AG08396 (cell line): ENCODE measurements at regions not wholly inside any gene's neighbourhood (a gene's known extent, or its start where the extent isn't known, plus 50 kb on each side); places are given as distances from the start of the nearest gene placed in this dataset.

Source experiments
- DNase-seq: peaks from one replicate; pipeline ENCODE4 v3.0.0; 2012; ENCODE audit warnings: low spot score, mixed read lengths

DNA sequence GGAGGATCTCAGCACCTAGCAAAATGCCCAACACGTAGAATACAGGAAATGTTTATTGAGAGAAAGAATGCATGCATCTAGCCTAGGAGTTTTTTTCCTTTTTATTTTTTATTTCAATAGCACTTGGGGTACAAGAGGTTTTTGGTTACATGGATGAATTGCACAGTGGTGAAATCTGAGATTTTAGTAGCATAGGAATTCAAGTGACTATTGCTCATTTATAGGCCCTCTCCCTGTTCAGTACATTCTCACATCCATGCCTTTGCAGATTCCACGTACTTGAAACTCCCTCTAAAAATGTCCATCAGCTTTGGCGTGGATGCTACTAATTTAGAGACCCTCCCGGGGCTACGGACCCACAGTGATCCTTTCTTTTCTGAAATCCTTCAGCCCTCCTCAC, 61.7 kb upstream of the PIAS1 start:
- DNase-seq: no peak

DNA sequence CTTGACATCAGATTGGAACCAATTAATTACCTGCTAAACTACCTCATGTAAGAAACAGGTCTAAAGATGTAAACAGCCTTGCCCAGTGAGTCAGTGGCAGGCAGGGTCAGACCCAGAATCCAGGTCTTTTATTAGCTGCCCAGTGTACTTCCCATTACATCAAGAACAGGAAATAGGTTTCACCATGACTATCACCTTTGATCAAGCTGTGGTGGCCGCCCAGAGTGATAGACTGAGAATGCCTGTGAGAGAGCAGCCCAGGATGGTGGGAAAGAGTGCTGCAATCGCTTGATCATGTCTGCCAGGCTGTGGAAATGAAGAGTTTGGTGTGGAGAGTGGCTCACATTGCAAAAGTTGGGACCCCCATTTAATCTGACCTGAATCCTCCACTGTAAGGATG, 61.3 kb upstream of the PIAS1 start:
- no peak for DNase-seq

DNA sequence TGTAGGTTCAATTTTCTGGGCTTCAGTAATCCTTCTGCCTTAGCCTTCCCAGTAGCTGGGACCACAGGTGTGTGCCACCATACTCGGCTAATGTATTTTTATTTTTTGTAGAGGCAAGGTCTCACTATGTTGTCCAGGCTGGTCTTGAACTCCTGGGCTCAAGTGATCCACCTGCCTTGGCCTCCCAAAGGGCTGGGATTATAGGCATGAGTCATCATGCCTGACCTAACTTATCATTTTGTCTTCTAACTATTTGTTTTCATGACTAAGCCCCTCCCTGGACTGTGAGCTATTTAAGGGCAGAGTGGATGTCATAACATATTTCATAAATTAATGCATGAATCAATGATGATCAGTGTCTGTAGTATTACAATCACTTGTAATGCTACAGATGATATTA, 56.1 kb upstream of the PIAS1 start:
- no peak for DNase-seq

DNA sequence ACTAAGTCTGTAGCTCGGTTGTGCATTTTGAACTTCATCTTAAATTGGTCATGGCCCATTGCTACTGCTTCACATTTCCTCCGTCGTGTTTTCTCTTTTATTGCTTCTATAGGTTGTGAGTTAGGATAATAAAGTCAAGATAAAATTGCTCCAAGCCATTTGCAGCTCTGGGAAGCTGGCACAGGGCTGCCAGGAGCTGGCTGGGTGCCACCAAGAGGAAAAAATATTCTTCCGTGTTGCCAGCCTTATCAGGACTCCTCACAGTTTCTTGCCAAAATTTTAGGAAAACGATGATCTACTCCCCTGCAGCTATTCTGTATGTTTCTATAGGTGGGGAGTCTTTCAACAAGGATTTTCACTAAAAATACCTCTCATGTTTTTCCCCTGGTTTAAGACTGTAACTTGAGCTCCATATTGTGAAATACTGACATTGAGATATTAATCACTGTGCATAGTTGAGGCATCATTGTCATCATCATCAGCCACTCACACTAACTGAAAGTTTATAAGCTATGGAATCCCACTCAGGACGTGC, 55.4 kb upstream of the PIAS1 start:
- no peak for DNase-seq

DNA sequence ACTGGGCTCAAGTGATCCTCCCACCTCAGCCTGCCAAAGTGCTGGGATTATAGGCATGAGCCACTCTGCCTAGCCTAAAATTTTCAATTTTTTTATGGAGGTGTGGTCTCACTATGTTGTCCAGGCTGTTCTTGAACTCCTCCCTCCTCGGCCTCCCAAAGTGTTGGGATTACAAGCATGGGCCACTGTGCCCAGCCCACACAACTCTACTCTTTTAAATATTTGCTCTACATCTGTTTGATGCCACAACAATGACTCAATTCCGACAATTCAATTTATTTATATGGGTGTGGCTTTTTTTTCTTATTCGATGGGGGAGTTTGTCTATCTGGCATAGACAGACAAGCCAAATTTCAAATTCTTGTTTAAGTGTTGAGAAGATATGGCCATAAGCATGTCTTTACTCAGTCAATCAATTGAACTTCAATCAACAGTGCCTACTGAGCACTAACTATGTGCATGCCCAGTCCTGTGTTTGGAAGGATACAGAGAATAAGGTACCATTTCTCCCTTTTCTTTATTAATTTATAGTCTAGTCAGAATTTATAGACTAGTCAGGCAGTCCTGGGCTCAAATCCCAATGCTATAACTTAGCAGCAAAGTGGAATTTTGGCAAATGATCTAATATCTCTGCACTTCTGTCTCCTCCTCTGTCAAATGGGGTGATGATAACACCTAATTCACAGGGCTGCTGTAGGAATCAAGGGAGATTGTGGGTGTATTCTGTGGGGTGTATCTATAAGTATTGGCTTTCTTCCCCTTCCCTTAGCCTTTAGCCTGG, 54.6 kb upstream of the PIAS1 start:
- DNase-seq: no peak

DNA sequence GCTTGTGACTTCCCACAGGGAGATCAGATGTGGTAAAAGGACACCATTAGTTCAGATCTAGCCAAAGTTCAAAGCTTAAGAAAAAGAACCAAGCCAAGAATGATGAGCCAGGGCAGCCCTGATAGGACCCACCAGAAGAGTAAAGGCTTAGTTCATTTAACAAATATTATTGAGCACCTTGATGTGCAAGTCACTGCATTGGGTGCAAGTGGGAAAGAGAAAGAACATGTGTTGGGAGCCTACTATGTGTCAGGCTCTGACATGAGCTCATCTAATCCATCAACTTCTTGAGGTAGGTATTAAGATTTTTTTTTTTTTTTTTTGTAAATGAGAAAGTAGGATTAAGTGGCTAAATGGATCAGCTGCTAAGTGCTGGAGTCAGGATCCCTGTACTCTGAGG, 53.4 kb upstream of the PIAS1 start:
- DNase-seq: no peak

DNA sequence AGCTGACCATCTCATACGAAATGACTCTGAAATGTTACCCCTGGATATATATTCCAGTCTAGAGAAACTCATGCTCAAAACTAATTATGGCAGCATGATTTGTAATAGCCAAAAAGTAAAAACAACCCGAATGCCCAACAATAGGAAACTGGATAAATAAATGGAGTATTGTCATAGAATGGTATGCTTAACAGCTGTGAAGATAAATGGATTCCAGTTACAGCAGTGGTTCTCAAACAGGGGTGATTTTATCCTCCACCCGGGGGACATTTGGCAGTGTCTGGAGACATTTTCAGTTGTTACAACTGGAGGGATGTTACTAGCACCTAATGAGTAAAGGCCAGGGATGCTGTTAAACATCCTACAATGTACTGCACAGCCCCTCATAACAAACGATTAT, 52.3 kb upstream of the PIAS1 start:
- DNase-seq: no peak

DNA sequence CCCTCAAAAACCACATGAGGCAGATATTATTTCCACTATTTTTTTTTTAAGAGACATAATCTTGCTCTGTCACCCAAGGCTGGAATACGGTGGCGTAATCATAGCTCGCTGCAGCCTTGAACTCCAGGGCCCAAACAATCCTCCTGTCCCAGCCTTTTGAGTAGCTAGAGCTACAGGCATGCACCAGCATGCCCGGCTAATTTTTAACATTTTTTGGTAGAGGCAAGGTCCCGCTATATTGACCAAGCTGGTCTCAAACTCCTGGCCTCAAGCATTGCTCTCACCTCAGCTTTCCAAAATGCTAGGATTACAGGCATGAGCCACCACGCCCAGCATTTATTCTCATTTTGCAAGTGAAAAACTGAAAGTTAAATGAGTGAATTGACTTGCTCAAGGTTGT, 50.8 kb upstream of the PIAS1 start:
- no peak for DNase-seq
